Neural cell (in vitro differentiated cells): ENCODE measurements at regions not wholly inside any gene's neighbourhood (a gene's known extent, or its start where the extent isn't known, plus 50 kb on each side); places are given as distances from the start of the nearest gene placed in this dataset.

ENCODE experiments used
- EP300 ChIP-seq: fragments of 450-650 bp; conservative IDR thresholded peaks from 2 replicates; pipeline ENCODE4 v1.6.1; 2014; ENCODE audit warnings: antibody characterized with exemption, mild to moderate bottlenecking, moderate library complexity; ENCODE audit not compliant: poor library complexity, severe bottlenecking
- EZH2 ChIP-seq: fragments of 200-600, 300-800 bp; shearing (Covaris generic), sonication (generic); IDR thresholded peaks from 2 replicates; pipeline ENCODE4 v1.6.1; 2014; ENCODE audit warnings: antibody characterized with exemption, low read length, borderline replicate concordance, mild to moderate bottlenecking; ENCODE audit not compliant: insufficient read depth, poor library complexity, severe bottlenecking
- TF ChIP-seq, protein P1 (sequence below): fragments of 450-650 bp; IDR thresholded peaks from 2 replicates; pipeline ENCODE4 v1.5.1; 2014; ENCODE audit warnings: antibody characterized with exemption, mild to moderate bottlenecking, moderate library complexity; ENCODE audit not compliant: poor library complexity, severe bottlenecking

DNA sequence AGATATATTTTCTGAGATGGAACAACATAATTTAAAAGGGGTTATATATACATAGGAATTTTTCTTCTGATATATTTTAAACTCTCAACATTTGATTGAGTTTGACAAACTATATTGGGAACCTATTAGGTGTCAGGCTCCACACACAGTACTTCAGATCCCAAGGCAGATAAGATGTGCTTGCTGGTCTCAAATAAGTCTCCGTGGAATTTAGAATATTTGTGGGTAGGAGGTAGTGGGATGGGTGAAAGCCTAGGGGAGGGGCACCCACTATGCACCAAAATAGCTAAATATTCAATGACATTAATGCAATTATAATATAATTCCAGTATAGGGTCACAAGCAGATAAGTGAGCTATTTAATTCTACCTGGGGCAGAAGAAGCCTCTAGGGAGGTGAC is 81.5 kb downstream of the ARL4A start:
- TF ChIP-seq, protein P1, sequence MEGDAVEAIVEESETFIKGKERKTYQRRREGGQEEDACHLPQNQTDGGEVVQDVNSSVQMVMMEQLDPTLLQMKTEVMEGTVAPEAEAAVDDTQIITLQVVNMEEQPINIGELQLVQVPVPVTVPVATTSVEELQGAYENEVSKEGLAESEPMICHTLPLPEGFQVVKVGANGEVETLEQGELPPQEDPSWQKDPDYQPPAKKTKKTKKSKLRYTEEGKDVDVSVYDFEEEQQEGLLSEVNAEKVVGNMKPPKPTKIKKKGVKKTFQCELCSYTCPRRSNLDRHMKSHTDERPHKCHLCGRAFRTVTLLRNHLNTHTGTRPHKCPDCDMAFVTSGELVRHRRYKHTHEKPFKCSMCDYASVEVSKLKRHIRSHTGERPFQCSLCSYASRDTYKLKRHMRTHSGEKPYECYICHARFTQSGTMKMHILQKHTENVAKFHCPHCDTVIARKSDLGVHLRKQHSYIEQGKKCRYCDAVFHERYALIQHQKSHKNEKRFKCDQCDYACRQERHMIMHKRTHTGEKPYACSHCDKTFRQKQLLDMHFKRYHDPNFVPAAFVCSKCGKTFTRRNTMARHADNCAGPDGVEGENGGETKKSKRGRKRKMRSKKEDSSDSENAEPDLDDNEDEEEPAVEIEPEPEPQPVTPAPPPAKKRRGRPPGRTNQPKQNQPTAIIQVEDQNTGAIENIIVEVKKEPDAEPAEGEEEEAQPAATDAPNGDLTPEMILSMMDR, result no peak
- TF ChIP-seq EP300, result no peak
- no peak for TF ChIP-seq EZH2
